Urinary bladder (tissue), 3 donors: ENCODE measurements at regions not wholly inside any gene's neighbourhood (a gene's known extent, or its start where the extent isn't known, plus 50 kb on each side); places are given as distances from the start of the nearest gene placed in this dataset.
A peak's percentile ranks its signal among the peaks of the same experiment; 100 is the strongest.
"Not testable (repeated sequence)": the region's sequence is repeated elsewhere in the genome, so short reads cannot be mapped to it uniquely, and the experiment has no call there.

Experiments
- DNase-seq: peaks from one replicate; pipeline ENCODE4 v3.0.0-alpha.2; 2015; ENCODE audit errors: extremely low spot score
- H3K27ac ChIP-seq: one replicate; pipeline ENCODE4 v1.5.1; 2013; ENCODE audit warnings: low read depth, mild to moderate bottlenecking, moderate library complexity
- H3K36me3 ChIP-seq: one replicate; pipeline ENCODE4 v1.6.1; 2013; ENCODE audit warnings: mild to moderate bottlenecking, moderate library complexity; ENCODE audit not compliant: insufficient read depth
- H3K4me1 ChIP-seq: one replicate; pipeline ENCODE4 v1.6.1; 2013; ENCODE audit warnings: mild to moderate bottlenecking, moderate library complexity; ENCODE audit not compliant: insufficient read depth
- H3K4me3 ChIP-seq: one replicate; pipeline ENCODE4 v1.5.1; 2013; ENCODE audit warnings: low read depth, low read length
- WGBS: extraction: QIAGEN DNeasy Blood & Tissue Kit; methylation state at CpG from one replicate; pipeline ENCODE4 v1.1.7; 2013; 5-methylcytosine and 5-hydroxymethylcytosine counted together
- donor health status: healthy with polysubstance abuse.
- donor health status: healthy.

DNA sequence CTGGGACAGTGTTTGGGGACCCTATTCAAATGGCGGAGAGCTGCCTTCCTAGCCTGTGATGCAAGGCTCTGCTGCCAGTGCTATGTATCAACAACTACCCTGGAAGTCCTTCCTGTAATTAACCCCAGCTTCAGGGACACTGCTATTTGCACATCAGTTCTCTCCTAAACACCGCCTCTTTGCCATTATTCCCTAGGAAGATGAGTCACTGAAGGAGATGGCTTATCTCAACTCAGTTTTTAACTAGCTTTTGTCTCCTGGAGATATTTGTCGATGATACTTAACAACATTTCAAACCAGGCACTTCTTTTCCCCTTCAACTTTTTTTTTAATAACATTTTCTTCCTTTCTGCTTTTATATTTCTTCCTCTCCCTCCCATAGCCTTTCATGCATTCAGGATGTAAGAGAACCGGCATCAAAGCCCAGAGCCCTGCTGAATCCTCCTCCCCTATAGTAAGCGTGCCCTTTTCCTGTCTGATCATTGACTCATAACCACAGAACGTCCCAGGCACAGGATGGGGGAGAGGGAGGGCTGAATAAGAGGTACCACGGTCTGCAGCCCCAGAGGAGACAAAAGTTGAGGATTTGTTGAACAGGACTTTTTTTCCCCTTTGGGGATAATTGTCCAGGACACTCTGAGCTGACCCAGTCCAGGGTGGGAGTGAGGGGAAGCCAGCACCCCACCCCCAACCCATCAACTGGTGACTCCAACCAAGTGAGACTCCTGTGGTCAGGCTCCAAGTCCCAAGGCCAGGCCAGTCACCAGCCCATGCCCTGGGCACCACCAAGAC lies 387.8 kb upstream of the SALL1 start:
- H3K27ac ChIP-seq = peak overlapping the region; percentile 60
- 14% methylated on average over 7 of the region's 7 CpGs for WGBS
- no peaks in the 10 kb centered on the region for H3K36me3 ChIP-seq
- H3K4me1 ChIP-seq = no peaks in the 10 kb centered on the region
- H3K4me3 ChIP-seq = no peak overlapping the region
- DNase-seq = no peak

DNA sequence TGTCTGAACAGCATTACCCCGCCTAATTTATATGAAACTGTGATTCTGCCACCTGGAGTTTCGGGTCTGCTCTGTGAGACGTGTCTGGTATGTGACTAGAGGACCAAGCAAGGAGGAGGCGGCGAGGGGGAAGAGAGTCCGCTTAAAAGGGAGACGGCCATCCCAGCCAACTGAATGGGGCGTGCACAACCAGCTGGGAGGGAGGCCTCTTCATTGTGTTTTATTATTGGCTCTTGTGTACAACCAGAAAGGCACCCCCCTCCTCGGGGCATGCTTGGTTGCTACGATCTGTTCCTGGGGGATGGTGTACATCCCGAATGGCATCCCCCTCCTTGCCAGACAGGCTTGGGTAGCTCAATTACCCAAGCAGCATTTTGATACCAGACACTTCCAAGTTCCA lies 384.5 kb upstream of the SALL1 start:
- 74% methylated on average over 11 of the region's 11 CpGs for WGBS
- Histone ChIP-seq H3K27ac (no peak overlapping the region), H3K4me1 (no peaks in the 10 kb centered on the region), H3K36me3 (no peaks in the 10 kb centered on the region), H3K4me3 (no peak overlapping the region)
- no peak for DNase-seq

GRCh38 chr16:51532551-51532950 lies 381.5 kb upstream of the SALL1 start:
- Histone ChIP-seq H3K36me3 (no peaks in the 10 kb centered on the region), H3K4me3 (no peak overlapping the region), H3K4me1 (no peaks in the 10 kb centered on the region), H3K27ac (no peak overlapping the region)
- WGBS = 76% methylated on average over 1 of the region's 1 CpG
- no peak for DNase-seq

DNA sequence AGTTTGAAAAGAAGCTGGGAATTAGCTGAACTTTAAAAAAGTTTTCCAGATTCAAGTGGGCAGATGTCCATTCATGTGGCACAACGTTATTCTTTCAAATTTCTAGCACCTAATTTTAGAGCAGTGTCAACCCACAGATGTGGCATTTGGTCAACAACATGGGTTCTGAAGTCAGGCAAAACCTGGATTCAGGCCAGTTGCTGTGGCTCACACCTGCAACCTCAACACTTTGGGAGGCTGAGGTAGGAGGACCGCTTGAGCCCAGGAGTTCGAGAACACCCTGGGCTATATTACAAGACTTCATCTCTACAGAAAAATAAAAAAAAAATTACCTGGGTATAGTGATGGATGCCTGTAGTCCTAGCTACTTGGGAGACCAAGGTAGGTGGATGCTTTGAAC lies 380.2 kb upstream of the SALL1 start:
- Histone ChIP-seq H3K27ac (no peak overlapping the region), H3K36me3 (no peaks in the 10 kb centered on the region), H3K4me3 (no peak overlapping the region), H3K4me1 (no peaks in the 10 kb centered on the region)
- WGBS = 90% methylated on average over 3 of the region's 3 CpGs
- no peak for DNase-seq

GRCh38 chr16:51527349-51527748 lies 376.3 kb upstream of the SALL1 start:
- no peak for DNase-seq
- no peak overlapping the region for H3K4me3 ChIP-seq
- no peaks in the 10 kb centered on the region for H3K4me1 ChIP-seq
- no peak overlapping the region for H3K27ac ChIP-seq
- H3K36me3 ChIP-seq = no peaks in the 10 kb centered on the region
- 94% methylated on average over 6 of the region's 6 CpGs for WGBS

DNA sequence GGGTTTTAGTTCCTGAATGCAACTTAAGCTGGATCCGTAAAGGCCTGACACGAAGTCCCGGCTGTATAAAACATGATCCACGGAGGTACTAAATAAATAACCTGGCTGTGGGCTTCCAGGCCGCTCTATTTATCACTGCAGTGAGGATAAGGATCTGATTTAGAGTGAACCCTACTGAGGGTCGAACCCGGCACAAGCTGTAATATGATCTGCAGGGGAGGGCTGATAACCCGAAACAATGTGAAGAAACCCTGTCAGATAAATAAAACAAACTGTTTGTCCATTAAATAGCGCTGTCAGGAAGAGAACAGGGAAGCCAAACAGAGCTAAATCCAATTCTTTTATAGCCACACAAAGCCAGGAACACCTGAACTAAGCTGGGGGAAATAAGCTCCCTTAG lies 375.6 kb upstream of the SALL1 start:
- no peak for DNase-seq
- no peak overlapping the region for H3K4me3 ChIP-seq
- no peak overlapping the region for H3K27ac ChIP-seq
- 32% methylated on average over 9 of the region's 9 CpGs for WGBS
- H3K4me1 ChIP-seq = no peaks in the 10 kb centered on the region
- no peaks in the 10 kb centered on the region for H3K36me3 ChIP-seq

DNA sequence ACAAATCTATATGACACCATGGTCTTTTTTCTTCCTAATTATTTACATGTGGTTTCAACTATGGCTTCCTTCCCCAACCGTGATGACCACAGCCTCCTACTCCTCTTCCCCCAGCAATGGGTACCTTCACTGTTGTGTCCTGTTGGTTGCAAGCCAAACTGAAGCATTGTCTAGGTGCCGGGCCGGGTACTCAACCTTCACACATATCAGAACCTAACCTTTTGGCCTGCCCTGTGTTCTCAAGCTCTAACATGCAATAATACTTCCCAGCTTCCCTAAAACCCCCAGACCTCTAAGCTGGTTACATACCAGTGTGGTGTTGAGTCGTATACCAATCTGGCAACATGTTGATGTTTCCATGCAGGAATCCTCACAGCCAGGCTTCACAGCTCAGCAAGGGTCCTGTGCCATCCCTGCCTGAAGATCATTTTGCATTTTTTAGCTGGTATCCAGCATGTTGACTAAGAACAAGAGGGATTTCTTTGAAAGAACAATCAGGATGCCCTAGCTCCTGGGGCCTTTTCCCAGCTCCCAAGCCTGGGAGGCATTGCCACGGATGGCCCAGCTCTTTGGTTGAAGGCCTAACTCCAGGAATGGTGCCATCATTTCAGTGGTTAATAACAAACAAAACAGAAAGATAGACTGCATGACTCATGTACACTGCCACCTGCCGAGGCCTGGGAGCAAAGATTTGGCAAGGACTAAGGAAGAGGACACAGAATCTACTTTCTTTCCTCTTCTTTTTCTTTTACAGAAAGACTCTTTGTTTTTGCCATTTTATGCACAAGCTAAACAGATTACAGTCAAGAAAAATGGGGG lies 373.7 kb upstream of the SALL1 start:
- WGBS = 63% methylated on average over 6 of the region's 6 CpGs
- Histone ChIP-seq H3K4me1 (no peaks in the 10 kb centered on the region), H3K27ac (no peak overlapping the region), H3K4me3 (no peak overlapping the region), H3K36me3 (no peaks in the 10 kb centered on the region)
- no peak for DNase-seq

DNA sequence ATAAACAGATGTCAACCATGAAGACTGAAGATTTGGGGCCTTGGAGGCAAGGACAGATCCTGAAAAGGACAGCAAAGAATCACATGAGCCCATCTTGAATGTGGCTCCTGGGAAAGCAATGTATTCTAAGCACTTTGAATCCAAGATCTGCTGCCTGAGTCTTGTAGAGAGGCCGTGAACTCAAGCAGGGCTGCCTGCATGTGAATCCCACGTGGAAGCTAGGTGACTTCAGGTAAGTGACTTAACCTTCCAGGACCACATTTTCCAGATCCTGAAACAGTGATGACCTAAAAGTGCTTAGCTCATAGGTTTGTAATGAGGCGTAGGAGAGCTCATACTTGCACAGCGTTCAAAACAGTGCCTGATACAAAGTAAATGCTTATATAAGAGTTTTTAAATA lies 373.0 kb upstream of the SALL1 start:
- 90% methylated on average over 4 of the region's 4 CpGs for WGBS
- Histone ChIP-seq H3K4me1 (no peaks in the 10 kb centered on the region), H3K4me3 (no peak overlapping the region), H3K36me3 (no peaks in the 10 kb centered on the region), H3K27ac (no peak overlapping the region)
- DNase-seq = no peak

DNA sequence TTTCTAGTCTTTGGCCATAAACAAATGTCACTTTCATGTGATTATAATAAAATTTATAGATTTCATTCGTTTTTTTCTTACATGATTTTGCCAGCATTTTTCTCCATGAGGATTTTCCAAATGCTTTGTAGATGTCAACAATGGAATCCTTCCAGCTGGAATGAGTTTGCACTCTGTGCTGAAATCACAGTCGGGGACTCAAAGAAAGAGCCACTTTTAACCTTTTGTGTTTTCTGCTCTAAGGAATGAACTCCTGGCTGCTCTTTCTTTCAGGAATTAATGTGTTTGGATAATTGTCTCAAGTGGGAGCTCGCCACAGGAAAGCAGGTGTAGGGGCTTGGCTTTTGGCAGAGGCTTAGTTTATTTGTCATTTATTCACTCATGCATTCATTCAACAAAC lies 372.3 kb upstream of the SALL1 start:
- no peak for DNase-seq
- H3K4me3 ChIP-seq = no peak overlapping the region
- no peaks in the 10 kb centered on the region for H3K4me1 ChIP-seq
- H3K36me3 ChIP-seq = no peaks in the 10 kb centered on the region
- no peak overlapping the region for H3K27ac ChIP-seq
- 19% methylated on average over 3 of the region's 3 CpGs for WGBS

DNA sequence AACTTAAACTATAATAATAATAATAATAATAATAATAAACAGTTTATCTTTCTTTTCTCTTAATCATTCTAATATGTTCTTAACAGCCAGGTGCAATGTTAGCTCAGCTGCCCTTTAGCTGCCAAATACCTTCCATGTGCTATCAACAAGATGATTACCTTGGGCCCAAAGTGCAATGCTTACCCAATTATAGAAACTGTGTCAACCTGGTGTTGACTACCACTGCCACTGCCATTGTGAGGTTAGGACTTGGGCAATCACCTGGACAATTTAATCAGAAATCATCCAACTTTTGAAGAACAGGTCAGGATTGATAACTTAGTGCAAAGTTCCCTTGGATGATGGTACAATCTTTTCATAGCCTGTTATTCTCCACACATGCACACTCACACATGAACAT lies 371.8 kb upstream of the SALL1 start:
- H3K4me3 ChIP-seq = no peak overlapping the region
- no peaks in the 10 kb centered on the region for H3K36me3 ChIP-seq
- H3K4me1 ChIP-seq = no peaks in the 10 kb centered on the region
- no peak for DNase-seq
- no peak overlapping the region for H3K27ac ChIP-seq

GRCh38 chr16:51516960-51517359 lies 365.9 kb upstream of the SALL1 start:
- not testable (repeated sequence) for H3K36me3 ChIP-seq, H3K4me1 ChIP-seq, DNase-seq, H3K4me3 ChIP-seq, H3K27ac ChIP-seq
- 63% methylated on average over 4 of the region's 4 CpGs for WGBS

DNA sequence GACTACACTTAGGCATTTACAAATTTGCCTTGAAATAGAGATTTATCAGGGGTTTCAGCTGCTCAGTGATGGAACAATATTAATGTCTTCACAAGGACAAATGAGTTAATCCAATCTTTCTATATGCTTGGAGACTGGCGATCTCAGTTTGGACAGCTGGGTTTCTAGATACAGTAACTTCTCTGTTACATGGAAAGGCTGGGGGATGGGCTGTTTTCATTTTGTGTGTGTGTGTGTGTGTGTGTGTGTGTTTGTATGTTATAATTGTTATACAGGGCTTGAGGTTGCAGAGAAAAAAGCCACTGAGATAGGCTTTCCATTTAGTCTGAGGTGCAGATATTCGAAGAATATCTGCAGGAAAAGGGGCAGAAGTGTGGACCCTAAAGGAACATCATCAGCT lies 359.3 kb upstream of the SALL1 start:
- no peak overlapping the region for H3K27ac ChIP-seq
- H3K4me3 ChIP-seq = no peak overlapping the region
- 91% methylated on average over 2 of the region's 2 CpGs for WGBS
- H3K36me3 ChIP-seq = no peaks in the 10 kb centered on the region
- DNase-seq = no peak
- H3K4me1 ChIP-seq = no peaks in the 10 kb centered on the region

GRCh38 chr16:51509336-51509735 lies 358.3 kb upstream of the SALL1 start:
- Histone ChIP-seq H3K36me3 (no peaks in the 10 kb centered on the region), H3K4me3 (no peak overlapping the region), H3K4me1 (no peaks in the 10 kb centered on the region), H3K27ac (no peak overlapping the region)
- 89% methylated on average over 1 of the region's 1 CpG for WGBS
- no peak for DNase-seq

GRCh38 chr16:51508490-51509212 lies 357.6 kb upstream of the SALL1 start:
- no peak overlapping the region for H3K4me3 ChIP-seq
- no peak overlapping the region for H3K27ac ChIP-seq
- no peaks in the 10 kb centered on the region for H3K4me1 ChIP-seq
- H3K36me3 ChIP-seq = no peaks in the 10 kb centered on the region
- WGBS = 40% methylated on average over 4 of the region's 4 CpGs
- no peak for DNase-seq
